ENCODE measurements at regions not wholly inside any gene's neighbourhood (a gene's known extent, or its start where the extent isn't known, plus 50 kb on each side); places are given as distances from the start of the nearest gene placed in this dataset.

GRCh38 chrX:9122519-9123245, 88.8 kb upstream of the FAM9B start:
- no peaks in the 10 kb centered on the region for H3K9me3 ChIP-seq (ENCODE audit: control insufficient read depth in 2 of 2, insufficient read depth in 1 of 2, low read depth in 1 of 2, low read length in 1 of 2)
- no peaks in the 10 kb centered on the region for H3K4me1 ChIP-seq (ENCODE audit: control insufficient read depth in 2 of 2, insufficient read depth in 2 of 2, low read length in 1 of 2)
- no peaks in the 10 kb centered on the region for H3K27me3 ChIP-seq (ENCODE audit: control insufficient read depth in 1 of 2, insufficient read depth in 2 of 2, low read length in 2 of 2)
- no peaks in the 10 kb centered on the region for H3K36me3 ChIP-seq (ENCODE audit: control insufficient read depth in 2 of 2, insufficient read depth in 2 of 2, low read length in 1 of 2)
- no peak overlapping the region for H3K4me3 ChIP-seq (ENCODE audit: low read depth in 1 of 2, low read length in 2 of 2)
- 76 to 81% methylated on average over 6 of the region's 6 CpGs for WGBS, 2 donors
- no peak overlapping the region for H3K27ac ChIP-seq (ENCODE audit: low read depth in 2 of 2, low read length in 1 of 2)

- H3K27ac ChIP-seq (ENCODE audit: low read depth in 2 of 2, low read length in 1 of 2), result no peak overlapping the region
- H3K27me3 ChIP-seq (ENCODE audit: control insufficient read depth in 1 of 2, insufficient read depth in 2 of 2, low read length in 2 of 2), result no peaks in the 10 kb centered on the region
- 72 to 90% methylated on average over 6 of the region's 6 CpGs for WGBS, 2 donors
- H3K4me3 ChIP-seq (ENCODE audit: low read depth in 1 of 2, low read length in 2 of 2), result no peak overlapping the region
- no peaks in the 10 kb centered on the region for H3K36me3 ChIP-seq (ENCODE audit: control insufficient read depth in 2 of 2, insufficient read depth in 2 of 2, low read length in 1 of 2)
- no peaks in the 10 kb centered on the region for H3K4me1 ChIP-seq (ENCODE audit: control insufficient read depth in 2 of 2, insufficient read depth in 2 of 2, low read length in 1 of 2)
- no peaks in the 10 kb centered on the region for H3K9me3 ChIP-seq (ENCODE audit: control insufficient read depth in 2 of 2, insufficient read depth in 1 of 2, low read depth in 1 of 2, low read length in 1 of 2)
These were observed 94.1 kb upstream of the FAM9B start for GRCh38 chrX:9127986-9128385.

- no peak overlapping the region for H3K27ac ChIP-seq (ENCODE audit: low read depth in 2 of 2, low read length in 1 of 2)
- no peaks in the 10 kb centered on the region for H3K4me1 ChIP-seq (ENCODE audit: control insufficient read depth in 2 of 2, insufficient read depth in 2 of 2, low read length in 1 of 2)
- H3K27me3 ChIP-seq (ENCODE audit: control insufficient read depth in 1 of 2, insufficient read depth in 2 of 2, low read length in 2 of 2), result no peaks in the 10 kb centered on the region
- no peak overlapping the region for H3K4me3 ChIP-seq (ENCODE audit: low read depth in 1 of 2, low read length in 2 of 2)
- no peaks in the 10 kb centered on the region for H3K36me3 ChIP-seq (ENCODE audit: control insufficient read depth in 2 of 2, insufficient read depth in 2 of 2, low read length in 1 of 2)
- H3K9me3 ChIP-seq (ENCODE audit: control insufficient read depth in 2 of 2, insufficient read depth in 1 of 2, low read depth in 1 of 2, low read length in 1 of 2), result no peaks in the 10 kb centered on the region
- 86 to 87% methylated on average over 8 of the region's 8 CpGs for WGBS, 2 donors
These were observed 96.1 kb upstream of the FAM9B start for GRCh38 chrX:9130031-9130430.

GRCh38 chrX:9131066-9131465, 97.1 kb upstream of the FAM9B start:
- H3K4me1 ChIP-seq (ENCODE audit: control insufficient read depth in 2 of 2, insufficient read depth in 2 of 2, low read length in 1 of 2), result no peaks in the 10 kb centered on the region
- no peaks in the 10 kb centered on the region for H3K36me3 ChIP-seq (ENCODE audit: control insufficient read depth in 2 of 2, insufficient read depth in 2 of 2, low read length in 1 of 2)
- H3K27ac ChIP-seq (ENCODE audit: low read depth in 2 of 2, low read length in 1 of 2), result no peak overlapping the region
- H3K9me3 ChIP-seq (ENCODE audit: control insufficient read depth in 2 of 2, insufficient read depth in 1 of 2, low read depth in 1 of 2, low read length in 1 of 2), result no peaks in the 10 kb centered on the region
- no peak overlapping the region for H3K4me3 ChIP-seq (ENCODE audit: low read depth in 1 of 2, low read length in 2 of 2)
- no peaks in the 10 kb centered on the region for H3K27me3 ChIP-seq (ENCODE audit: control insufficient read depth in 1 of 2, insufficient read depth in 2 of 2, low read length in 2 of 2)
- 81 to 88% methylated on average over 4 of the region's 4 CpGs for WGBS, 2 donors

GRCh38 chrX:9132036-9132638, 98.2 kb upstream of the FAM9B start:
- H3K4me3 ChIP-seq (ENCODE audit: low read depth in 1 of 2, low read length in 2 of 2), result no peak overlapping the region
- no peaks in the 10 kb centered on the region for H3K36me3 ChIP-seq (ENCODE audit: control insufficient read depth in 2 of 2, insufficient read depth in 2 of 2, low read length in 1 of 2)
- WGBS, 2 donors, result 70 to 74% methylated on average over 5 of the region's 5 CpGs
- H3K27me3 ChIP-seq (ENCODE audit: control insufficient read depth in 1 of 2, insufficient read depth in 2 of 2, low read length in 2 of 2), result no peaks in the 10 kb centered on the region
- no peaks in the 10 kb centered on the region for H3K9me3 ChIP-seq (ENCODE audit: control insufficient read depth in 2 of 2, insufficient read depth in 1 of 2, low read depth in 1 of 2, low read length in 1 of 2)
- H3K27ac ChIP-seq (ENCODE audit: low read depth in 2 of 2, low read length in 1 of 2), result no peak overlapping the region
- no peaks in the 10 kb centered on the region for H3K4me1 ChIP-seq (ENCODE audit: control insufficient read depth in 2 of 2, insufficient read depth in 2 of 2, low read length in 1 of 2)

GRCh38 chrX:9133426-9133825, 99.5 kb upstream of the FAM9B start:
- WGBS, 2 donors, result 78 to 79% methylated on average over 1 of the region's 1 CpG
- Histone ChIP-seq H3K9me3 (ENCODE audit: control insufficient read depth in 2 of 2, insufficient read depth in 1 of 2, low read depth in 1 of 2, low read length in 1 of 2) (no peaks in the 10 kb centered on the region), H3K4me1 (ENCODE audit: control insufficient read depth in 2 of 2, insufficient read depth in 2 of 2, low read length in 1 of 2) (no peaks in the 10 kb centered on the region), H3K4me3 (ENCODE audit: low read depth in 1 of 2, low read length in 2 of 2) (no peak overlapping the region), H3K36me3 (ENCODE audit: control insufficient read depth in 2 of 2, insufficient read depth in 2 of 2, low read length in 1 of 2) (no peaks in the 10 kb centered on the region), H3K27me3 (ENCODE audit: control insufficient read depth in 1 of 2, insufficient read depth in 2 of 2, low read length in 2 of 2) (no peaks in the 10 kb centered on the region), H3K27ac (ENCODE audit: low read depth in 2 of 2, low read length in 1 of 2) (no peak overlapping the region)

GRCh38 chrX:9134366-9134765, 100.4 kb upstream of the FAM9B start:
- H3K9me3 ChIP-seq (ENCODE audit: control insufficient read depth in 2 of 2, insufficient read depth in 1 of 2, low read depth in 1 of 2, low read length in 1 of 2), result no peaks in the 10 kb centered on the region
- 65 to 79% methylated on average over 6 of the region's 6 CpGs for WGBS, 2 donors

GRCh38 chrX:9135901-9136510, 102.1 kb upstream of the FAM9B start:
- Histone ChIP-seq H3K27me3 (ENCODE audit: control insufficient read depth in 1 of 2, insufficient read depth in 2 of 2, low read length in 2 of 2) (no peaks in the 10 kb centered on the region), H3K36me3 (ENCODE audit: control insufficient read depth in 2 of 2, insufficient read depth in 2 of 2, low read length in 1 of 2) (no peaks in the 10 kb centered on the region), H3K9me3 (ENCODE audit: control insufficient read depth in 2 of 2, insufficient read depth in 1 of 2, low read depth in 1 of 2, low read length in 1 of 2) (no peaks in the 10 kb centered on the region), H3K27ac (ENCODE audit: low read depth in 2 of 2, low read length in 1 of 2) (no peak overlapping the region), H3K4me1 (ENCODE audit: control insufficient read depth in 2 of 2, insufficient read depth in 2 of 2, low read length in 1 of 2) (no peaks in the 10 kb centered on the region), H3K4me3 (ENCODE audit: low read depth in 1 of 2, low read length in 2 of 2) (no peak overlapping the region)
- 44 to 59% methylated on average over 6 of the region's 6 CpGs for WGBS, 2 donors

More at GRCh38 chrX:9134366-9134765, 100.4 kb upstream of the FAM9B start:
- H3K4me1 ChIP-seq (ENCODE audit: control insufficient read depth in 2 of 2, insufficient read depth in 2 of 2, low read length in 1 of 2), result no peaks in the 10 kb centered on the region
- H3K27me3 ChIP-seq (ENCODE audit: control insufficient read depth in 1 of 2, insufficient read depth in 2 of 2, low read length in 2 of 2), result no peaks in the 10 kb centered on the region
- no peak overlapping the region for H3K27ac ChIP-seq (ENCODE audit: low read depth in 2 of 2, low read length in 1 of 2)
- H3K36me3 ChIP-seq (ENCODE audit: control insufficient read depth in 2 of 2, insufficient read depth in 2 of 2, low read length in 1 of 2), result no peaks in the 10 kb centered on the region
- no peak overlapping the region for H3K4me3 ChIP-seq (ENCODE audit: low read depth in 1 of 2, low read length in 2 of 2)

- Histone ChIP-seq H3K9me3 (ENCODE audit: control insufficient read depth in 2 of 2, insufficient read depth in 1 of 2, low read depth in 1 of 2, low read length in 1 of 2) (no peaks in the 10 kb centered on the region), H3K4me3 (ENCODE audit: low read depth in 1 of 2, low read length in 2 of 2) (no peak overlapping the region), H3K27me3 (ENCODE audit: control insufficient read depth in 1 of 2, insufficient read depth in 2 of 2, low read length in 2 of 2) (no peaks in the 10 kb centered on the region), H3K36me3 (ENCODE audit: control insufficient read depth in 2 of 2, insufficient read depth in 2 of 2, low read length in 1 of 2) (no peaks in the 10 kb centered on the region), H3K4me1 (ENCODE audit: control insufficient read depth in 2 of 2, insufficient read depth in 2 of 2, low read length in 1 of 2) (no peaks in the 10 kb centered on the region), H3K27ac (ENCODE audit: low read depth in 2 of 2, low read length in 1 of 2) (no peak overlapping the region)
- 85 to 92% methylated on average over 6 of the region's 6 CpGs for WGBS, 2 donors
These were observed 103.2 kb upstream of the FAM9B start for GRCh38 chrX:9137152-9137551.

GRCh38 chrX:9141496-9141895, 107.6 kb upstream of the FAM9B start:
- no peaks in the 10 kb centered on the region for H3K4me1 ChIP-seq (ENCODE audit: control insufficient read depth in 2 of 2, insufficient read depth in 2 of 2, low read length in 1 of 2)
- H3K9me3 ChIP-seq (ENCODE audit: control insufficient read depth in 2 of 2, insufficient read depth in 1 of 2, low read depth in 1 of 2, low read length in 1 of 2), result no peaks in the 10 kb centered on the region
- no peak overlapping the region for H3K27ac ChIP-seq (ENCODE audit: low read depth in 2 of 2, low read length in 1 of 2)
- H3K27me3 ChIP-seq (ENCODE audit: control insufficient read depth in 1 of 2, insufficient read depth in 2 of 2, low read length in 2 of 2), result no peaks in the 10 kb centered on the region
- 51 to 63% methylated on average over 2 of the region's 2 CpGs for WGBS, 2 donors
- no peaks in the 10 kb centered on the region for H3K36me3 ChIP-seq (ENCODE audit: control insufficient read depth in 2 of 2, insufficient read depth in 2 of 2, low read length in 1 of 2)
- no peak overlapping the region for H3K4me3 ChIP-seq (ENCODE audit: low read depth in 1 of 2, low read length in 2 of 2)
